Smooth muscle cell (in vitro differentiated cells): ENCODE measurements at regions not wholly inside any gene's neighbourhood (a gene's known extent, or its start where the extent isn't known, plus 50 kb on each side); places are given as distances from the start of the nearest gene placed in this dataset.
"Not testable (repeated sequence)": the region's sequence is repeated elsewhere in the genome, so short reads cannot be mapped to it uniquely, and the experiment has no call there.

ENCODE experiments used
- DNase-seq: peaks from one replicate; lab custom pipeline; 2025; ENCODE audit not compliant: unreplicated experiment; lab: John Stamatoyannopoulos, UW
- H2AFZ ChIP-seq: fragments of 200-600 bp; sonication (generic); 2 replicates; pipeline ENCODE4 v1.6.0; 2016; ENCODE audit warnings: antibody characterized with exemption, low read depth, mild to moderate bottlenecking
- H3F3A ChIP-seq: fragments of 200-600 bp; sonication (generic); 2 replicates; pipeline ENCODE4 v1.6.0; 2017; ENCODE audit warnings: antibody characterized with exemption, low read depth
- H3K27ac ChIP-seq: fragments of 200-600 bp; sonication (generic); 2 replicates; pipeline ENCODE4 v1.5.1; 2016; ENCODE audit warnings: low read depth, mild to moderate bottlenecking
- H3K27me3 ChIP-seq: fragments of 200-600 bp; sonication (generic); 2 replicates; pipeline ENCODE4 v1.6.1; 2016; ENCODE audit warnings: low read depth, mild to moderate bottlenecking
- H3K36me3 ChIP-seq: fragments of 200-600 bp; sonication (generic); 2 replicates; pipeline ENCODE4 v1.5.1; 2016; ENCODE audit warnings: low read depth
- H3K4me1 ChIP-seq: fragments of 200-600 bp; sonication (generic); 2 replicates; pipeline ENCODE4 v1.5.1; 2016; ENCODE audit warnings: low read depth
- H3K4me2 ChIP-seq: fragments of 200-600 bp; sonication (generic); 2 replicates; pipeline ENCODE4 v1.6.0; 2016; ENCODE audit warnings: mild to moderate bottlenecking
- H3K4me3 ChIP-seq: fragments of 200-600 bp; sonication (generic); 2 replicates; pipeline ENCODE4 v1.5.1; 2016; ENCODE audit warnings: mild to moderate bottlenecking
- H3K79me2 ChIP-seq: fragments of 200-600 bp; sonication (generic); 2 replicates; pipeline ENCODE4 v1.6.0; 2016; ENCODE audit warnings: low read depth, mild to moderate bottlenecking
- H3K9ac ChIP-seq: fragments of 200-600 bp; sonication (generic); 2 replicates; pipeline ENCODE4 v1.6.0; 2016; ENCODE audit warnings: low read depth
- H3K9me3 ChIP-seq: fragments of 200-600 bp; sonication (generic); replicated peaks from 2 replicates; pipeline ENCODE4 v1.5.1; 2016; ENCODE audit warnings: low read depth
- H4K20me1 ChIP-seq: fragments of 200-600 bp; sonication (generic); 2 replicates; pipeline ENCODE4 v1.6.0; 2016; ENCODE audit warnings: low read depth
- WGBS: methylation state at CpG from one replicate; pipeline ENCODE4 v1.1.7; 2016; ENCODE audit warnings: low lambda C conversion rate; 5-methylcytosine and 5-hydroxymethylcytosine counted together
- TF ChIP-seq, protein P1 (sequence below): fragments of 200-600 bp; sonication (generic); IDR thresholded peaks from 2 replicates; pipeline ENCODE4 v1.5.1; 2017; ENCODE audit warnings: borderline replicate concordance, mild to moderate bottlenecking, antibody characterized with exemption; ENCODE audit not compliant: insufficient read depth, poor library complexity, severe bottlenecking

DNA sequence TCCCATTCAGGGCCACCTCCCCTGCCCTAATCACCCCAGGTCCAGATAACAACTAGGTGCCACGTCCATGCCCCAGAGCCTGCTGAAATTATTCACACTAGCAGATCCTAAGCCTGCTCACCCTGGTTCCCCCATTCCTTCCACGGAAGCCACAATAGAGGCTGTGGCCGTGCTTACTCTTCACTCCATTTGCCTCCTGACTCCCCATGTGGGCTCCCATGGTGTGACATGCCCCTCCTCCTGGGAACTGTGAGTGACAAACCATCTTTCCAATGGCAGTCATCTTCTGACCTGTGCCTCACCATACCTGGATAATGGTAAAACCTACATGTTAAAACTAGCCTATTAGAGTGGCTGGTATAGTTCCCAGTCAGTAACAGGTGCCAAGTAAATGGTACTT lies 216.2 kb upstream of the PRKCQ start:
- Histone ChIP-seq H3K4me3 (no peak overlapping the region), H3F3A (no peaks in the 10 kb centered on the region), H3K27ac (no peak overlapping the region), H3K9ac (no peak overlapping the region), H3K79me2 (no peaks in the 10 kb centered on the region), H4K20me1 (no peaks in the 10 kb centered on the region), H3K4me1 (no peaks in the 10 kb centered on the region), H3K36me3 (no peaks in the 10 kb centered on the region), H3K4me2 (no peak overlapping the region), H2AFZ (no peak overlapping the region), H3K27me3 (no peaks in the 10 kb centered on the region), H3K9me3 (no peaks in the 10 kb centered on the region)
- no peak for DNase-seq
- 80% methylated on average over 3 of the region's 3 CpGs for WGBS
- TF ChIP-seq, protein P1, sequence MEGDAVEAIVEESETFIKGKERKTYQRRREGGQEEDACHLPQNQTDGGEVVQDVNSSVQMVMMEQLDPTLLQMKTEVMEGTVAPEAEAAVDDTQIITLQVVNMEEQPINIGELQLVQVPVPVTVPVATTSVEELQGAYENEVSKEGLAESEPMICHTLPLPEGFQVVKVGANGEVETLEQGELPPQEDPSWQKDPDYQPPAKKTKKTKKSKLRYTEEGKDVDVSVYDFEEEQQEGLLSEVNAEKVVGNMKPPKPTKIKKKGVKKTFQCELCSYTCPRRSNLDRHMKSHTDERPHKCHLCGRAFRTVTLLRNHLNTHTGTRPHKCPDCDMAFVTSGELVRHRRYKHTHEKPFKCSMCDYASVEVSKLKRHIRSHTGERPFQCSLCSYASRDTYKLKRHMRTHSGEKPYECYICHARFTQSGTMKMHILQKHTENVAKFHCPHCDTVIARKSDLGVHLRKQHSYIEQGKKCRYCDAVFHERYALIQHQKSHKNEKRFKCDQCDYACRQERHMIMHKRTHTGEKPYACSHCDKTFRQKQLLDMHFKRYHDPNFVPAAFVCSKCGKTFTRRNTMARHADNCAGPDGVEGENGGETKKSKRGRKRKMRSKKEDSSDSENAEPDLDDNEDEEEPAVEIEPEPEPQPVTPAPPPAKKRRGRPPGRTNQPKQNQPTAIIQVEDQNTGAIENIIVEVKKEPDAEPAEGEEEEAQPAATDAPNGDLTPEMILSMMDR, result no peak

DNA sequence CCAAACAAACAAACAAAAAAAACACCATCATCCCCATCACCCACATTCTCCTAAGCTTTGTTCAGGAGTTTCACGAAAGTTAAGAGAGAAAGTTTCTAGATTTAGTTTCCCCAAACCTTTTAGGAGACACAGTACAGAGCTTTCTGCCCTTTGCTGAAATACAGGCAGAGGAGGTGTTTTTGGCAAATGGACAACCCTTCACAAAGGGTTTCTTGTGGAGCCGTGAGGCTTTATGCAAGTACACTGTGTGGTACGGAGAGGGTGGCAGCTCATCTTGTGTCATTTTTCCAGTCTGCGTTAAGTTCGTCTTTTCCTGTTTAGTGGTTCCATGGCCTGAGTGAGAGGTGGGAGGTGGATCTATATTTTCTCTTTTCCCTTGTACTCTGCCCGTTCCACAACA lies 215.5 kb upstream of the PRKCQ start:
- DNase-seq, result no peak
- WGBS, result 89% methylated on average over 6 of the region's 6 CpGs
- Histone ChIP-seq H4K20me1 (no peaks in the 10 kb centered on the region), H3K4me2 (no peak overlapping the region), H3K27ac (no peak overlapping the region), H3K9me3 (no peaks in the 10 kb centered on the region), H3F3A (no peaks in the 10 kb centered on the region), H2AFZ (no peak overlapping the region), H3K9ac (no peak overlapping the region), H3K4me1 (no peaks in the 10 kb centered on the region), H3K79me2 (no peaks in the 10 kb centered on the region), H3K27me3 (no peaks in the 10 kb centered on the region), H3K4me3 (no peak overlapping the region), H3K36me3 (no peaks in the 10 kb centered on the region)
- TF ChIP-seq, protein P1, result no peak

DNA sequence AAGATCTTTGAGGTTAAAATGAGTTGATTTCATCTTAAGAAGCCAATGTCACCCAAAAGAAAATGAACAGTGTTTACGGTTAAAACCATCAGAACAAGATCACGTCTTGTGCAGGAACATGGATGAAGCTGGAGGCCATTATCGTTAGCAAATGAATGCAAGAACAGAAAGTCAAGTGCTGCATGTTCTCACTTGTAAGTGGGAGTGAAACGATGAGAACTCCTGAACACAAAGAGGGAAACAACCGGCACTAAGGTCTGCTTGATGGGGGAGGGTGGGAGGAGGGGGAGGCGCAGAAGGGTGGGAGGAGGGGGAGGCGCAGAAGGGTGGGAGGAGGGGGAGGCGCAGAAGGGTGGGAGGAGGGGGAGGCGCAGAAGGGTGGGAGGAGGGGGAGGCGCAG lies 214.8 kb upstream of the PRKCQ start:
- H3K27ac ChIP-seq, H2AFZ ChIP-seq, H3K9ac ChIP-seq, H3K27me3 ChIP-seq, H3K4me2 ChIP-seq, H4K20me1 ChIP-seq, H3K36me3 ChIP-seq, H3K4me1 ChIP-seq, H3F3A ChIP-seq, H3K9me3 ChIP-seq, H3K79me2 ChIP-seq, H3K4me3 ChIP-seq, DNase-seq: not testable (repeated sequence)
- WGBS, result 64% methylated on average over 4 of the region's 10 CpGs

DNA sequence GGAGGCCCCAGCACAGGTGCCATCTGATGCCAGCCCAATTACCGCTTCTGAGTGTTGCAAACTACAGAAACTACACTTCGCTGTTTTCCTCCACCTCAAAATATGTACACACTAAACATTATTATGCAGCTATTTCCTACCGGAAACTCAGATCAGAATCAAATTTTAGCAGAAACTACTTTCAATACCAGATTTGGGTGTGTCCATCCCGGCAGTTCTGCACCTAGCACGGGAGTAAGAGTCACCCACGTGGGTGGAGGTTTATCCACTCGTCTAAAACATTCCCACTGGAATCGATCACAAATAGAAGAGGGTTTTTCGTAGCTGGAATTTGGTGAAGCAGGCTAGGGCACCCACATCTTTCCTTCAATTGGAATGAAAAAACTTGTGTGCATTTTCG lies 214.4 kb upstream of the PRKCQ start:
- Histone ChIP-seq H3K9me3 (no peaks in the 10 kb centered on the region), H4K20me1 (no peaks in the 10 kb centered on the region), H3K4me2 (no peak overlapping the region), H3F3A (no peaks in the 10 kb centered on the region), H3K27me3 (no peaks in the 10 kb centered on the region), H3K4me3 (no peak overlapping the region), H3K4me1 (no peaks in the 10 kb centered on the region), H3K79me2 (no peaks in the 10 kb centered on the region), H2AFZ (no peak overlapping the region), H3K36me3 (no peaks in the 10 kb centered on the region), H3K9ac (no peak overlapping the region), H3K27ac (no peak overlapping the region)
- 85% methylated on average over 10 of the region's 10 CpGs for WGBS
- TF ChIP-seq, protein P1, result no peak
- DNase-seq, result no peak
